ENCODE measurements at regions not wholly inside any gene's neighbourhood (a gene's known extent, or its start where the extent isn't known, plus 50 kb on each side); places are given as distances from the start of the nearest gene placed in this dataset.

DNA sequence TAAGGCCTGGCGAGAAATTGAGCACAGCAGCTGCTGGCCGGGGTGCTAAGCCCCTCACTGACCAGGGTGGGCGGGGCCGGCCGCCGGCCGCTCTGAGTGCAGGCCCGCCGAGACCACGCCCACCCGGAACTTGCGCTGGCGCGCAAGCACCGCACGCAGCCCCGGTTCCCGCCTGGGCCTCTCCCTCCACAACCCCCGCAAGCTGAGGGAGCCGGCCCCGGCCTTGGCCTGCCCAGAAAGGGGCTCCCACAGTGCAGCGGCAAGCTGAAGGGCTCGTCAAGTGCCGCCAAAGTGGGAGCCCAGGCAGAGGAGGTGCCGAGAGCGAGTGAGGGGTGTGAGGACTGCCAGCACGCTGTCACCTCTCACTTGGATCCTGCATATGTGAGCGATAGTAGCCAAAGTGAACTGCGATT, 251.2 kb downstream of the GJA1 start:
- Histone ChIP-seq H3K9me3 (no peaks in the 10 kb centered on the region), H3K27ac (no peak overlapping the region), H3K36me3 (no peaks in the 10 kb centered on the region), H3K4me3 (no peak overlapping the region), H3K27me3 (no peaks in the 10 kb centered on the region), H3K4me1 (no peaks in the 10 kb centered on the region)
- TF ChIP-seq, protein P1, sequence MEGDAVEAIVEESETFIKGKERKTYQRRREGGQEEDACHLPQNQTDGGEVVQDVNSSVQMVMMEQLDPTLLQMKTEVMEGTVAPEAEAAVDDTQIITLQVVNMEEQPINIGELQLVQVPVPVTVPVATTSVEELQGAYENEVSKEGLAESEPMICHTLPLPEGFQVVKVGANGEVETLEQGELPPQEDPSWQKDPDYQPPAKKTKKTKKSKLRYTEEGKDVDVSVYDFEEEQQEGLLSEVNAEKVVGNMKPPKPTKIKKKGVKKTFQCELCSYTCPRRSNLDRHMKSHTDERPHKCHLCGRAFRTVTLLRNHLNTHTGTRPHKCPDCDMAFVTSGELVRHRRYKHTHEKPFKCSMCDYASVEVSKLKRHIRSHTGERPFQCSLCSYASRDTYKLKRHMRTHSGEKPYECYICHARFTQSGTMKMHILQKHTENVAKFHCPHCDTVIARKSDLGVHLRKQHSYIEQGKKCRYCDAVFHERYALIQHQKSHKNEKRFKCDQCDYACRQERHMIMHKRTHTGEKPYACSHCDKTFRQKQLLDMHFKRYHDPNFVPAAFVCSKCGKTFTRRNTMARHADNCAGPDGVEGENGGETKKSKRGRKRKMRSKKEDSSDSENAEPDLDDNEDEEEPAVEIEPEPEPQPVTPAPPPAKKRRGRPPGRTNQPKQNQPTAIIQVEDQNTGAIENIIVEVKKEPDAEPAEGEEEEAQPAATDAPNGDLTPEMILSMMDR (IDR thresholded peaks at IDR 0.05): no peak
- TF ChIP-seq POLR2AphosphoS5 (IDR thresholded peaks at IDR 0.05): no peak
- no peak for TF ChIP-seq EP300 (IDR thresholded peaks at IDR 0.05)
- no peak for TF ChIP-seq POLR2A (IDR thresholded peaks at IDR 0.05)
- WGBS: 87% methylated on average over 10 of the region's 29 CpGs
- DNase-seq (ENCODE audit: low spot score in 2 of 2): no peak

DNA sequence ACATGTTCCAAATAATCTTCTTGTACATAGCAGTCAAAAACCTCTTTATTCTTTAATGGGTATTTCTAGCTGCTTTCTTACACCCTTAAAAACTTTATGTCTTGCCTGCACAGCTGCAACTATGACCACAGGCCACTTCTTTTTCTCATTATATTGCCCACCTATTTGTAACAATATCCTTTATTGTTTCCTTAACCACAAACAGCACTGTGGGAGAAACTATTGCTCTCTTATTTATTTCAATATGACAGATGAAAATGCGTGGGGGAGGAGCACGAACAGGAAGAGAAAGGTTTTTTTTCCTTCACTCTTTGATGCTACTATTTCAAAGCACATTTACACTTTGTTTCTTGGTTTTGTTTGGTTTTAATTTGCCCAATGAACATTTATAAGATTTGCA, 253.5 kb downstream of the GJA1 start:
- Histone ChIP-seq H3K27me3 (no peaks in the 10 kb centered on the region), H3K27ac (no peak overlapping the region), H3K4me1 (no peaks in the 10 kb centered on the region), H3K36me3 (no peaks in the 10 kb centered on the region), H3K9me3 (no peaks in the 10 kb centered on the region), H3K4me3 (no peak overlapping the region)
- 66% methylated on average over 2 of the region's 2 CpGs for WGBS
- no peak for DNase-seq (ENCODE audit: low spot score in 2 of 2)
- TF ChIP-seq, protein P1 (IDR thresholded peaks at IDR 0.05): no peak
- TF ChIP-seq POLR2A (IDR thresholded peaks at IDR 0.05) (no peak), EP300 (IDR thresholded peaks at IDR 0.05) (no peak), POLR2AphosphoS5 (IDR thresholded peaks at IDR 0.05) (no peak)

DNA sequence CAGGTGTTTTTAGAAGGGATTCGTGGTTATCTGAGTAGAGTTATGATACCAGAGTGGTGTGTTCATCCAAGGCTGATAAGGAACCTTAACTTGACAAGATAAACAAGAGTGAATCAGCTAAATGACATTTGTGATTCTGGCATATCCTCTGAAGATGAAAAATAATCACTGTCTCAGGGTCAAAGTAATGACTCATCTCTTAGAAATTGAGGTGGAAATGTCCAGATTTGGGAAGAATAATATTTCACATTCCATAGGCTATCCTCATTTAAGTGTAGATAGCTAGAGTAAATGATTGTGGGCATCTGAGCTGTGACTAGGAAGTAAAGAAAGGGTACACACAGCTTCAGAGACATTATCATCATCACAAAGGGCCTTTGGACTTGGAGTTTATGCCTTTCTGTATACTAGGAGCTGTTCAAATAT, 255.7 kb downstream of the GJA1 start:
- Histone ChIP-seq H3K36me3 (no peaks in the 10 kb centered on the region), H3K9me3 (no peaks in the 10 kb centered on the region), H3K4me1 (no peaks in the 10 kb centered on the region), H3K4me3 (no peak overlapping the region), H3K27ac (no peak overlapping the region), H3K27me3 (no peaks in the 10 kb centered on the region)
- TF ChIP-seq POLR2A (IDR thresholded peaks at IDR 0.05): no peak
- TF ChIP-seq EP300 (IDR thresholded peaks at IDR 0.05): no peak
- TF ChIP-seq POLR2AphosphoS5 (IDR thresholded peaks at IDR 0.05): no peak
- TF ChIP-seq, protein P1 (IDR thresholded peaks at IDR 0.05): no peak
- no peak for DNase-seq (ENCODE audit: low spot score in 2 of 2)
- 58% methylated on average over 1 of the region's 1 CpG for WGBS

DNA sequence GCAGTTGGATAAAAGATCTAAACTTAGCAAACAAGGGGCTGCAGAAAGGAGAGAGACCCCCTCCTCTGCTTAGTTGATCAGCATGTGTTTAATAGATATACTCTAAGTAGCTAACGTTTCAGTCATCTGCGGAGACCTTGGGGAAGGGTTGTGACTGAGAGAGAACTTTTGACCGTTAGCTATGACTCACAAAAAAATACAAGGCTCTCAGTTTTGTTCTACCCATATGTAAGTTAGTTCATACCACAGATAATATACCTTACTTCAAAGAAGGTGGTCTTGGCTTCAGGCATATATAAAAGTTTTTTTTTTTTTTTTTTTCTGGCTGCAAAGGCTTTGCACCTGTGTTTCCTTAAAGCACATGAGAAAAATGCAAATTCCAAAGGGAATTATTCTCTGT, 258.9 kb downstream of the GJA1 start:
- no peaks in the 10 kb centered on the region for H3K9me3 ChIP-seq
- no peak for TF ChIP-seq POLR2A (IDR thresholded peaks at IDR 0.05)
- TF ChIP-seq POLR2AphosphoS5 (IDR thresholded peaks at IDR 0.05): no peak
- no peak for TF ChIP-seq EP300 (IDR thresholded peaks at IDR 0.05)
- TF ChIP-seq, protein P1 (IDR thresholded peaks at IDR 0.05): no peak
- no peak for DNase-seq (ENCODE audit: low spot score in 2 of 2)
- H3K4me1 ChIP-seq: no peaks in the 10 kb centered on the region
- H3K4me3 ChIP-seq: no peak overlapping the region
- no peaks in the 10 kb centered on the region for H3K27me3 ChIP-seq
- no peaks in the 10 kb centered on the region for H3K36me3 ChIP-seq
- WGBS: 70% methylated on average over 3 of the region's 3 CpGs
- no peak overlapping the region for H3K27ac ChIP-seq

DNA sequence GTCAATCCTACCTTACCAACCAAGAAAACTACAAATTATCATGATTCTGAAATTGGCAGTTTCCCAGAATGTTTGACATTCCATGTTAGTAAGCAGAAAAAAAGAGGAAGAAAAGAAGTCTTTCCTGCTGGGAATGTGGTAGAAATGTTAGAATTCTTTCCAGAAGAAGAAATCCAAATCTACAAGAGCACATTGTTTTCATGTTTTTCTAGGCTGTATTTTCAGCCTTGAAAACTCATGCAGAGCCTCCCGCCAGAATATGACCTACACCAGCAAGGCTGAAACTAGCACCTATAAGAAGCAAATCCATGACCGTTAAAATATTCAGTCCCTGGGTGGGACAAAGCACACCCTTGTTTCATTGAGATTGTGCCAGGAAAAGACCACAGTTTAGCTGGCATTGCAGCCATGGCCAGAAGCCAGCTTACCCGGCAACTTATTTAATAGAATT, 259.4 kb downstream of the GJA1 start:
- WGBS: 41% methylated on average over 3 of the region's 3 CpGs
- TF ChIP-seq, protein P1 (IDR thresholded peaks at IDR 0.05): no peak
- no peak for TF ChIP-seq EP300 (IDR thresholded peaks at IDR 0.05)
- TF ChIP-seq POLR2A (IDR thresholded peaks at IDR 0.05): no peak
- no peak for TF ChIP-seq POLR2AphosphoS5 (IDR thresholded peaks at IDR 0.05)
- H3K4me3 ChIP-seq: no peak overlapping the region
- no peak for DNase-seq (ENCODE audit: low spot score in 2 of 2)
- H3K36me3 ChIP-seq: no peaks in the 10 kb centered on the region
- H3K4me1 ChIP-seq: no peaks in the 10 kb centered on the region
- no peak overlapping the region for H3K27ac ChIP-seq
- H3K27me3 ChIP-seq: no peaks in the 10 kb centered on the region
- H3K9me3 ChIP-seq: no peaks in the 10 kb centered on the region

Measured in suprapubic skin (tissue), 4 donors.